Loucy (cell line): ENCODE measurements at regions not wholly inside any gene's neighbourhood (a gene's known extent, or its start where the extent isn't known, plus 50 kb on each side); places are given as distances from the start of the nearest gene placed in this dataset.

Experiments used
- H2AFZ ChIP-seq: fragments of 200-600 bp; sonication (generic); 2 replicates; pipeline ENCODE4 v1.6.0; 2016; ENCODE audit warnings: antibody characterized with exemption, mild to moderate bottlenecking, low read length, moderate library complexity
- H3F3A ChIP-seq: fragments of 200-600 bp; 2 replicates; pipeline ENCODE4 v1.6.0; 2016; ENCODE audit warnings: antibody characterized with exemption, low read depth, mild to moderate bottlenecking
- H3K27me3 ChIP-seq: fragments of 200-600 bp; sonication (generic); 2 replicates; pipeline ENCODE4 v1.6.1; 2014; ENCODE audit warnings: low read length, mild to moderate bottlenecking; ENCODE audit not compliant: insufficient read depth, poor library complexity, severe bottlenecking
- H3K36me3 ChIP-seq: fragments of 200-600 bp; sonication (generic); 2 replicates; pipeline ENCODE4 v1.6.1; 2016; ENCODE audit warnings: low read length; ENCODE audit not compliant: insufficient read depth
- H3K4me1 ChIP-seq: fragments of 200-600 bp; sonication (generic); 2 replicates; pipeline ENCODE4 v1.5.1; 2014; ENCODE audit warnings: low read length, mild to moderate bottlenecking; ENCODE audit not compliant: insufficient read depth, poor library complexity, severe bottlenecking
- H3K4me2 ChIP-seq: fragments of 200-600 bp; sonication (generic); 2 replicates; pipeline ENCODE4 v1.6.0; 2014; ENCODE audit warnings: antibody characterized with exemption, low read length, low read depth, mild to moderate bottlenecking; ENCODE audit not compliant: poor library complexity, severe bottlenecking
- H3K4me3 ChIP-seq: fragments of 200-600 bp; sonication (generic); 2 replicates; pipeline ENCODE4 v1.5.1; 2014; ENCODE audit warnings: low read length, mild to moderate bottlenecking, mixed read lengths; ENCODE audit not compliant: poor library complexity, severe bottlenecking
- H3K79me2 ChIP-seq: fragments of 200-600 bp; sonication (generic); 2 replicates; pipeline ENCODE4 v1.6.1; 2014; ENCODE audit warnings: low read length; ENCODE audit not compliant: insufficient read depth
- H3K9ac ChIP-seq: fragments of 200-600 bp; sonication (generic); 2 replicates; pipeline ENCODE4 v1.6.0; 2014; ENCODE audit warnings: mild to moderate bottlenecking, low read depth, low read length, moderate library complexity; ENCODE audit not compliant: poor library complexity, severe bottlenecking
- H3K9me2 ChIP-seq: fragments of 200-600 bp; sonication (generic); replicated peaks from 2 replicates; pipeline ENCODE4 v1.6.1; 2016; ENCODE audit warnings: low read depth, low read length, mixed read lengths
- H3K9me3 ChIP-seq: fragments of 200-600 bp; sonication (generic); 2 replicates; pipeline ENCODE4 v1.6.1; 2014; ENCODE audit warnings: mild to moderate bottlenecking, antibody characterized with exemption, low read length, low read depth; ENCODE audit not compliant: insufficient read depth
- H4K20me1 ChIP-seq: fragments of 200-600 bp; sonication (generic); 2 replicates; pipeline ENCODE4 v1.6.0; 2014; ENCODE audit warnings: antibody characterized with exemption, low read length, mild to moderate bottlenecking; ENCODE audit not compliant: insufficient read depth, poor library complexity, severe bottlenecking
- CTCF ChIP-seq: fragments of 200-600 bp; sonication (generic); conservative IDR thresholded peaks from 2 replicates; pipeline ENCODE4 v1.5.1; 2014; ENCODE audit warnings: mild to moderate bottlenecking, antibody characterized with exemption, low read length
- EZH2phosphoT487 ChIP-seq: fragments of 200-600 bp; IDR thresholded peaks from 2 replicates; pipeline ENCODE4 v1.6.1; 2018; ENCODE audit warnings: antibody characterized with exemption, mild to moderate bottlenecking, moderate library complexity, borderline replicate concordance

DNA sequence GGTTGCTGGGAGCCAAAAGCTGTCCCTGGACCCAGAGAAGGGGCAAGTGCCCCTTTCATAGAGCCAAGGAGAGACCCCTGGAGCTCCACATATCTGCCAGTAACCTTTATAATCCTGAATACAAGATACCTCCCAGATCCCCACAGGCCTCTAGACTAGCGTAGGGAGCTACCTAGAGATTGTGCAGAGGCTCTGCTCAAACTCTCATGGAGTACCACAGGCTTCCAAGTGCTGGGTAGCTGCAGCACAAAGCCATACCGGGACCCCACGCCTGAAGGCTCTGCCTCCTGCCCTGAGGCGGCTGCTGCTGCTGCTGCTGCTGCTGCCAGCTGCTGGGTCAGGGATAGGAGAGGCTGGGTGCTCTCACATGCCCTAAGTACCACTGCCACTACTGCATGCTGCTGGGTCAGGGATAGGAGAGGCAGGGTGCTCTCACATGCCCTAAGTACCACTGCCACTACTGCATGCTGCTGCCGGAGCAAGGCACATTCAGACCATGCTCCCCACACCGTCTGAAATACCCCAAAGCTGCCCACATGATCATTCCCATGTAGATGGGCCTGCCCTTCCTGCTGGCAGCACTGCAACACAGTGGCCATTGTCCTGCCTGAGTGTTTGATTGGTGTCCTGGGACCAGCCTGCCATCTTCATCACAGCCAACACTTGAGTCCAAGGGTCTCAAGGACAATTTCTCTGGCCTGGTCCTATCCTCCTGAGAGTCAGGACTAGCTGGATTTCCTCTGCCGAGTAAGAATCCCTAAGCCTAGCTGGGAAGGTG, 1434.3 kb upstream of the ADGRB3 start:
- H3K36me3 ChIP-seq = no peaks in the 10 kb centered on the region
- no peak for TF ChIP-seq EZH2phosphoT487
- TF ChIP-seq CTCF = no peak
- H3K4me1 ChIP-seq = no peaks in the 10 kb centered on the region

GRCh38 chr6:67199425-67199824, 1435.7 kb upstream of the ADGRB3 start:
- H3K4me1 ChIP-seq = no peaks in the 10 kb centered on the region
- H3K4me2 ChIP-seq = no peak overlapping the region
- H2AFZ ChIP-seq = no peak overlapping the region
- H3K79me2 ChIP-seq = no peaks in the 10 kb centered on the region
- H3K36me3 ChIP-seq = no peaks in the 10 kb centered on the region
- H3K27me3 ChIP-seq = no peaks in the 10 kb centered on the region
- H3K9me3 ChIP-seq = 0 out of 2 replicates have a peak, but pooled peaks cover under 1% of the 10 kb centered on the region
- H3K9ac ChIP-seq = no peak overlapping the region
- no peak overlapping the region for H3K4me3 ChIP-seq
- H3F3A ChIP-seq = no peaks in the 10 kb centered on the region
- H3K9me2 ChIP-seq = no peaks in the 10 kb centered on the region
- H4K20me1 ChIP-seq = no peaks in the 10 kb centered on the region
- TF ChIP-seq CTCF (no peak), EZH2phosphoT487 (no peak)

More for the DNA sequence above, 1434.3 kb upstream of the ADGRB3 start:
- no peak overlapping the region for H3K4me2 ChIP-seq
- no peaks in the 10 kb centered on the region for H3F3A ChIP-seq
- no peak overlapping the region for H3K9ac ChIP-seq
- no peaks in the 10 kb centered on the region for H3K9me2 ChIP-seq
- no peaks in the 10 kb centered on the region for H3K9me3 ChIP-seq
- no peaks in the 10 kb centered on the region for H3K27me3 ChIP-seq
- H2AFZ ChIP-seq = no peak overlapping the region
- H3K4me3 ChIP-seq = no peak overlapping the region
- no peaks in the 10 kb centered on the region for H3K79me2 ChIP-seq
- H4K20me1 ChIP-seq = no peaks in the 10 kb centered on the region

GRCh38 chr6:67190733-67191132, 1444.3 kb upstream of the ADGRB3 start:
- Histone ChIP-seq H3K79me2 (no peaks in the 10 kb centered on the region), H3K4me2 (no peak overlapping the region), H3K9me3 (0 out of 2 replicates have a peak, but pooled peaks cover 4% of the 10 kb centered on the region), H3K4me1 (no peaks in the 10 kb centered on the region), H3K36me3 (no peaks in the 10 kb centered on the region), H2AFZ (no peak overlapping the region), H3F3A (no peaks in the 10 kb centered on the region), H3K9me2 (no peaks in the 10 kb centered on the region), H3K27me3 (no peaks in the 10 kb centered on the region), H3K9ac (no peak overlapping the region), H4K20me1 (no peaks in the 10 kb centered on the region), H3K4me3 (no peak overlapping the region)
- no peak for TF ChIP-seq EZH2phosphoT487
- TF ChIP-seq CTCF = no peak
